Muscle layer of colon (tissue), 2 donors: ENCODE measurements at regions not wholly inside any gene's neighbourhood (a gene's known extent, or its start where the extent isn't known, plus 50 kb on each side); places are given as distances from the start of the nearest gene placed in this dataset.
"Not testable (repeated sequence)": the region's sequence is repeated elsewhere in the genome, so short reads cannot be mapped to it uniquely, and the experiment has no call there.

Experiments used
- H3K27ac ChIP-seq: one replicate; pipeline ENCODE4 v1.7.0; 2013; ENCODE audit warnings: low read depth, mild to moderate bottlenecking, low read length, moderate library complexity
- H3K27me3 ChIP-seq, 2 donors: one replicate each; pipeline ENCODE4 v1.7.0; 2013; ENCODE audit warnings: low read length in 2 of 2, mild to moderate bottlenecking in 2 of 2; ENCODE audit not compliant: insufficient read depth in 2 of 2, control insufficient read depth in 1 of 2
- H3K36me3 ChIP-seq: one replicate; pipeline ENCODE4 v1.7.0; 2013; ENCODE audit warnings: mild to moderate bottlenecking, low read length; ENCODE audit not compliant: insufficient read depth
- H3K4me1 ChIP-seq: one replicate; pipeline ENCODE4 v1.7.0; 2013; ENCODE audit warnings: mild to moderate bottlenecking, low read length; ENCODE audit not compliant: insufficient read depth
- H3K4me3 ChIP-seq, 2 donors: one replicate each; pipeline ENCODE4 v1.7.0; 2013; ENCODE audit warnings: low read length in 2 of 2, low read depth in 1 of 2, mild to moderate bottlenecking in 1 of 2, moderate library complexity in 1 of 2
- H3K9ac ChIP-seq: one replicate; pipeline ENCODE4 v1.7.0; 2013; ENCODE audit warnings: low read length
- H3K9me3 ChIP-seq: one replicate; pipeline ENCODE4 v1.7.0; 2013; ENCODE audit warnings: mild to moderate bottlenecking, low read length
- donor health status: abdominal sarcoma.
- donor health status: Adenocarcinoma of cecum.

GRCh38 chrX:10992110-10992509 lies 119.0 kb upstream of the HCCS start:
- H3K9me3 ChIP-seq = no peaks in the 10 kb centered on the region
- no peak overlapping the region for H3K4me3 ChIP-seq
- H3K4me1 ChIP-seq = no peaks in the 10 kb centered on the region
- H3K36me3 ChIP-seq = no peaks in the 10 kb centered on the region
- H3K27ac ChIP-seq = no peak overlapping the region
- H3K9ac ChIP-seq = no peak overlapping the region
- no peaks in the 10 kb centered on the region for H3K27me3 ChIP-seq

- not testable (repeated sequence) for H3K4me3 ChIP-seq, H3K36me3 ChIP-seq
These were observed 104.1 kb upstream of the HCCS start for GRCh38 chrX:11007076-11007475.

GRCh38 chrX:11010476-11010875 lies 100.7 kb upstream of the HCCS start:
- Histone ChIP-seq H3K27me3 (no peaks in the 10 kb centered on the region), H3K27ac (no peak overlapping the region), H3K9me3 (no peaks in the 10 kb centered on the region), H3K4me3 (no peak overlapping the region), H3K4me1 (no peaks in the 10 kb centered on the region), H3K36me3 (no peaks in the 10 kb centered on the region), H3K9ac (no peak overlapping the region)

More at GRCh38 chrX:11007076-11007475, 104.1 kb upstream of the HCCS start:
- not testable (repeated sequence) for H3K9me3 ChIP-seq, H3K4me1 ChIP-seq, H3K27ac ChIP-seq, H3K9ac ChIP-seq, H3K27me3 ChIP-seq

- Histone ChIP-seq H3K9me3 (no peaks in the 10 kb centered on the region), H3K27me3 (no peaks in the 10 kb centered on the region), H3K9ac (no peak overlapping the region), H3K27ac (no peak overlapping the region), H3K36me3 (no peaks in the 10 kb centered on the region), H3K4me1 (no peaks in the 10 kb centered on the region), H3K4me3 (no peak overlapping the region)
These were observed 94.4 kb upstream of the HCCS start for GRCh38 chrX:11016728-11017127.

- H3K36me3 ChIP-seq, H3K27ac ChIP-seq, H3K9ac ChIP-seq, H3K4me3 ChIP-seq, H3K9me3 ChIP-seq, H3K4me1 ChIP-seq, H3K27me3 ChIP-seq: not testable (repeated sequence)
These were observed 88.5 kb upstream of the HCCS start for GRCh38 chrX:11022588-11022987.

GRCh38 chrX:11039926-11040325 lies 71.2 kb upstream of the HCCS start:
- Histone ChIP-seq H3K27me3 (no peaks in the 10 kb centered on the region), H3K9me3 (no peaks in the 10 kb centered on the region), H3K4me1 (no peaks in the 10 kb centered on the region), H3K27ac (no peak overlapping the region), H3K36me3 (no peaks in the 10 kb centered on the region), H3K9ac (no peak overlapping the region), H3K4me3 (no peak overlapping the region)

GRCh38 chrX:11040405-11040804 lies 70.7 kb upstream of the HCCS start:
- H3K36me3 ChIP-seq = no peaks in the 10 kb centered on the region
- H3K9me3 ChIP-seq = no peaks in the 10 kb centered on the region
- H3K4me1 ChIP-seq = no peaks in the 10 kb centered on the region
- no peaks in the 10 kb centered on the region for H3K27me3 ChIP-seq
- no peak overlapping the region for H3K27ac ChIP-seq
- H3K4me3 ChIP-seq = no peak overlapping the region
- no peak overlapping the region for H3K9ac ChIP-seq

- Histone ChIP-seq H3K27me3 (no peaks in the 10 kb centered on the region), H3K9ac (no peak overlapping the region), H3K9me3 (no peaks in the 10 kb centered on the region), H3K36me3 (no peaks in the 10 kb centered on the region), H3K4me1 (no peaks in the 10 kb centered on the region), H3K27ac (no peak overlapping the region), H3K4me3 (no peak overlapping the region)
These were observed 70.1 kb upstream of the HCCS start for GRCh38 chrX:11040996-11041395.

- Histone ChIP-seq H3K9ac (no peak overlapping the region), H3K36me3 (no peaks in the 10 kb centered on the region), H3K9me3 (no peaks in the 10 kb centered on the region), H3K4me1 (no peaks in the 10 kb centered on the region), H3K27ac (no peak overlapping the region), H3K27me3 (no peaks in the 10 kb centered on the region), H3K4me3 (no peak overlapping the region)
These were observed 61.1 kb upstream of the HCCS start for GRCh38 chrX:11050013-11050412.

- Histone ChIP-seq H3K4me3 (no peak overlapping the region), H3K9ac (no peak overlapping the region), H3K36me3 (no peaks in the 10 kb centered on the region), H3K9me3 (no peaks in the 10 kb centered on the region), H3K4me1 (no peaks in the 10 kb centered on the region), H3K27me3 (no peaks in the 10 kb centered on the region), H3K27ac (no peak overlapping the region)
These were observed 57.8 kb upstream of the HCCS start for GRCh38 chrX:11053351-11053750.

GRCh38 chrX:11056322-11057176 lies 54.6 kb upstream of the HCCS start:
- no peak overlapping the region for H3K27ac ChIP-seq
- no peaks in the 10 kb centered on the region for H3K27me3 ChIP-seq
- no peaks in the 10 kb centered on the region for H3K36me3 ChIP-seq
- no peaks in the 10 kb centered on the region for H3K4me1 ChIP-seq
- H3K9me3 ChIP-seq = no peaks in the 10 kb centered on the region
- H3K9ac ChIP-seq = no peak overlapping the region
- no peak overlapping the region for H3K4me3 ChIP-seq

GRCh38 chrX:11059933-11060332 lies 51.2 kb upstream of the HCCS start:
- Histone ChIP-seq H3K27me3 (no peaks in the 10 kb centered on the region), H3K9me3 (no peaks in the 10 kb centered on the region), H3K4me3 (no peak overlapping the region), H3K27ac (no peak overlapping the region), H3K9ac (no peak overlapping the region), H3K36me3 (no peaks in the 10 kb centered on the region), H3K4me1 (no peaks in the 10 kb centered on the region)
